CD4-positive, alpha-beta memory T cell (primary cell): ENCODE measurements at regions not wholly inside any gene's neighbourhood (a gene's known extent, or its start where the extent isn't known, plus 50 kb on each side); places are given as distances from the start of the nearest gene placed in this dataset.

ENCODE experiments used
- CTCF ChIA-PET: fragments of 350-600 bp; sonication (Branson Sonifier 250); formaldehyde crosslinking; loops from one replicate; lab custom pipeline; 2021; ENCODE audit warnings: inconsistent platforms; ENCODE audit not compliant: partially characterized antibody; lab: Charles Lee
- POLR2A ChIA-PET: fragments of 350-600 bp; sonication (Branson Sonifier 250); formaldehyde crosslinking; loops from one replicate; lab custom pipeline; 2021; ENCODE audit not compliant: partially characterized antibody; lab: Charles Lee
- DNase-seq, 5 donors: peaks; one replicate each; pipeline versions ENCODE4 v3.0.0 to v3.0.0-alpha.2; 2020 to 2022; ENCODE audit warnings: mixed read lengths in 1 of 5
- H3K27ac ChIP-seq: one replicate; pipeline ENCODE4 v1.7.0; 2013; ENCODE audit warnings: low read depth, low read length
- H3K27me3 ChIP-seq: 2 replicates; pipeline ENCODE4 v1.7.0; 2013; ENCODE audit warnings: mild to moderate bottlenecking, low read length, moderate library complexity; ENCODE audit not compliant: insufficient read depth
- H3K36me3 ChIP-seq: 2 replicates; pipeline ENCODE4 v1.7.0; 2013; ENCODE audit warnings: mild to moderate bottlenecking, low read length, moderate library complexity; ENCODE audit not compliant: insufficient read depth
- H3K4me1 ChIP-seq: 2 replicates; pipeline ENCODE4 v1.7.0; 2013; ENCODE audit warnings: mild to moderate bottlenecking, low read length, moderate library complexity; ENCODE audit not compliant: insufficient read depth
- H3K4me3 ChIP-seq, 2 donors: one replicate each; pipeline ENCODE4 v1.7.0; 2013; ENCODE audit warnings: low read length in 2 of 2, mild to moderate bottlenecking in 1 of 2
- H3K9me3 ChIP-seq, 2 donors: one replicate each; pipeline ENCODE4 v1.7.0; 2013; ENCODE audit warnings: low read length in 2 of 2, control low read depth in 1 of 2; ENCODE audit not compliant: control insufficient read depth in 1 of 2
- H3K27ac Mint-ChIP-seq, 7 donors: one replicate each; pipeline ENCODE4 v1.8.0; 2020 to 2021; ENCODE audit warnings: mixed read lengths in 7 of 7, mild to moderate bottlenecking in 6 of 7, inconsistent platforms in 3 of 7, moderate library complexity in 3 of 7
- H3K27me3 Mint-ChIP-seq, 2 donors: one replicate each; pipeline ENCODE4 v1.8.0; 2020 to 2021; ENCODE audit warnings: mixed read lengths in 2 of 2
- H3K36me3 Mint-ChIP-seq, 2 donors: one replicate each; pipeline ENCODE4 v1.8.0; 2020 to 2021; ENCODE audit warnings: mixed read lengths in 2 of 2, inconsistent platforms in 1 of 2, mild to moderate bottlenecking in 1 of 2
- H3K4me1 Mint-ChIP-seq, 4 donors: one replicate each; pipeline ENCODE4 v1.8.0; 2020 to 2021; ENCODE audit warnings: mixed read lengths in 4 of 4, mild to moderate bottlenecking in 1 of 4
- H3K4me3 Mint-ChIP-seq, 8 donors: one replicate each; pipeline ENCODE4 v1.8.0; 2020 to 2021; ENCODE audit warnings: mixed read lengths in 8 of 8, mild to moderate bottlenecking in 7 of 8, moderate library complexity in 6 of 8, inconsistent platforms in 3 of 8
- H3K9me3 Mint-ChIP-seq, 8 donors: one replicate each; pipeline ENCODE4 v1.8.0; 2020 to 2021; ENCODE audit warnings: mixed read lengths in 8 of 8, mild to moderate bottlenecking in 5 of 8, inconsistent platforms in 3 of 8, moderate library complexity in 1 of 8
- intact Hi-C: fragments of 100-400 bp; cut with micrococcal nuclease; formaldehyde crosslinking; loops from one replicate; pipeline ENCODE4 v1.15.1; 2023

GRCh38 chr12:118625050-118625675, 248.8 kb downstream of the SUDS3 start:
- no peaks in the 10 kb centered on the region for H3K9me3 ChIP-seq
- no peaks in the 10 kb centered on the region for H3K36me3 ChIP-seq
- H3K27me3 Mint-ChIP-seq: no peaks in the 10 kb centered on the region
- H3K27ac ChIP-seq: no peak overlapping the region
- intact Hi-C loops: no loop called here
- no peak overlapping the region for H3K4me3 Mint-ChIP-seq
- H3K4me1 ChIP-seq: no peaks in the 10 kb centered on the region
- H3K4me1 Mint-ChIP-seq: no peaks in the 10 kb centered on the region
- H3K27me3 ChIP-seq: no peaks in the 10 kb centered on the region
- no peak overlapping the region for H3K4me3 ChIP-seq
- H3K27ac Mint-ChIP-seq: peak overlapping the region in 1 of 7 donors; percentile 42
- DNase-seq: no peak
- H3K9me3 Mint-ChIP-seq: peaks cover 0 to 8% (median 2%) of the 10 kb centered on the region in 8 donors
- ChIA-PET POLR2A (no interaction called here), CTCF (no interaction called here)
- no peaks in the 10 kb centered on the region for H3K36me3 Mint-ChIP-seq

- Histone ChIP-seq H3K4me3 (no peak overlapping the region), H3K4me1 (no peaks in the 10 kb centered on the region), H3K9me3 (no peaks in the 10 kb centered on the region), H3K27ac (no peak overlapping the region), H3K27me3 (no peaks in the 10 kb centered on the region), H3K36me3 (no peaks in the 10 kb centered on the region)
- CTCF ChIA-PET: no interaction called here
- Mint-ChIP-seq H3K27me3 (no peaks in the 10 kb centered on the region), H3K4me1 (no peaks in the 10 kb centered on the region), H3K9me3 (peaks cover 0 to 5% (median 2%) of the 10 kb centered on the region in 8 donors), H3K36me3 (no peaks in the 10 kb centered on the region), H3K27ac (no peak overlapping the region), H3K4me3 (no peak overlapping the region)
- POLR2A ChIA-PET: no interaction called here
- intact Hi-C loops: no loop called here
- no peak for DNase-seq
Observed at GRCh38 chr12:118633071-118633470, 256.7 kb downstream of the SUDS3 start.

- no peaks in the 10 kb centered on the region for H3K36me3 ChIP-seq
- no peaks in the 10 kb centered on the region for H3K4me1 ChIP-seq
- ChIA-PET CTCF (no interaction called here), POLR2A (no interaction called here)
- no peak overlapping the region for H3K27ac ChIP-seq
- Mint-ChIP-seq H3K36me3 (no peaks in the 10 kb centered on the region), H3K27ac (no peak overlapping the region), H3K27me3 (no peaks in the 10 kb centered on the region), H3K4me3 (no peak overlapping the region), H3K9me3 (peaks cover 0 to 6% (median 3%) of the 10 kb centered on the region in 8 donors), H3K4me1 (no peaks in the 10 kb centered on the region)
- H3K27me3 ChIP-seq: no peaks in the 10 kb centered on the region
- DNase-seq: no peak
- H3K4me3 ChIP-seq: no peak overlapping the region
- H3K9me3 ChIP-seq: no peaks in the 10 kb centered on the region
- intact Hi-C loops: no loop called here
Observed at GRCh38 chr12:118635276-118635675, 258.9 kb downstream of the SUDS3 start.

DNA sequence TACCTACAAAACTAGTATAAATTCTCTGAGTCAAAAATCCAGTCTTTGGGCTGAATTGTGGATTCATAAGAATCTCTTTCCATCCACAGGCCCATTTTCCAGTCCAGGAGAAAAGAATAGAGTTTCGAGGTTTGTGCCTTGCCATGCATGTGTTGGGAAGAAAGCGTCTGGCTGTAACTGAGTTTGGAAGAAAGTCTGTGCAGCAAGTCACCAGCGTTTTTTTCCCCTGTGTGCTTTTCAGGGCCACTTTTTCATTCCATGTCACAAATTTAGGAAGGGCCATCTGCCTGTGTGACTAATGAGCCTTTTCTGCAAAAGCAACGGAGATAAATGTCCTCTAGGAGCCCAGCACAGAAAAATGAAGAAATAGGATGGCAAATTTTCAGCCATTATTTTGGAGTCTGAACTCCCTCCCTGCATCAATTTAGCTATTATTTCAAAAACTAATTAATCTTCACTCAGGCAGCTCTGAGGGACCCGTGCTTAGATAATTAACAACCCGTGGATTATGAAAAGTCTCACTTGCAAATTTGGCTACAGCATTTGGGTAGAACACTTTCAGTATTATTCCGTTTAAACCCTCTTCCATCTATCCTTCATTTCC, 261.5 kb downstream of the SUDS3 start:
- CTCF ChIA-PET: no interaction called here
- Histone ChIP-seq H3K27me3 (no peaks in the 10 kb centered on the region), H3K27ac (no peak overlapping the region), H3K4me1 (no peaks in the 10 kb centered on the region), H3K4me3 (no peak overlapping the region), H3K36me3 (no peaks in the 10 kb centered on the region), H3K9me3 (no peaks in the 10 kb centered on the region)
- intact Hi-C loops: no loop called here
- POLR2A ChIA-PET: no interaction called here
- H3K36me3 Mint-ChIP-seq: no peaks in the 10 kb centered on the region
- H3K27me3 Mint-ChIP-seq: no peaks in the 10 kb centered on the region
- peaks cover 0 to 12% (median 1%) of the 10 kb centered on the region in 8 donors for H3K9me3 Mint-ChIP-seq
- no peak overlapping the region for H3K27ac Mint-ChIP-seq
- DNase-seq: no peak
- H3K4me1 Mint-ChIP-seq: no peaks in the 10 kb centered on the region
- no peak overlapping the region for H3K4me3 Mint-ChIP-seq

GRCh38 chr12:118641249-118641648, 264.9 kb downstream of the SUDS3 start:
- Histone ChIP-seq H3K4me3 (no peak overlapping the region), H3K27me3 (no peaks in the 10 kb centered on the region), H3K4me1 (no peaks in the 10 kb centered on the region), H3K9me3 (no peaks in the 10 kb centered on the region), H3K36me3 (no peaks in the 10 kb centered on the region), H3K27ac (no peak overlapping the region)
- H3K4me3 Mint-ChIP-seq: no peak overlapping the region
- H3K4me1 Mint-ChIP-seq: no peaks in the 10 kb centered on the region
- H3K9me3 Mint-ChIP-seq: peaks cover 0 to 12% (median 4%) of the 10 kb centered on the region in 8 donors
- intact Hi-C loops: no loop called here
- no peak for DNase-seq
- ChIA-PET POLR2A (no interaction called here), CTCF (interaction anchor here (1.2 kb wide), 1 partner anchor 13 kb away, joined by 3 read pairs; no protein-coding TSS in a partner anchor)
- no peaks in the 10 kb centered on the region for H3K36me3 Mint-ChIP-seq
- no peak overlapping the region for H3K27ac Mint-ChIP-seq
- no peaks in the 10 kb centered on the region for H3K27me3 Mint-ChIP-seq

- Mint-ChIP-seq H3K27me3 (peaks cover 0 to 2% of the 10 kb centered on the region in 2 donors), H3K36me3 (no peaks in the 10 kb centered on the region), H3K4me1 (no peaks in the 10 kb centered on the region), H3K27ac (no peak overlapping the region), H3K4me3 (no peak overlapping the region), H3K9me3 (peaks cover 0 to 9% (median 3%) of the 10 kb centered on the region in 8 donors)
- H3K27ac ChIP-seq: no peak overlapping the region
- POLR2A ChIA-PET: no interaction called here
- intact Hi-C loops: no loop called here
- no peaks in the 10 kb centered on the region for H3K4me1 ChIP-seq
- H3K36me3 ChIP-seq: no peaks in the 10 kb centered on the region
- H3K9me3 ChIP-seq: no peaks in the 10 kb centered on the region
- no peak for DNase-seq
- CTCF ChIA-PET: no interaction called here
- H3K27me3 ChIP-seq: no peaks in the 10 kb centered on the region
- H3K4me3 ChIP-seq: no peak overlapping the region
Observed at GRCh38 chr12:118645219-118645618, 268.9 kb downstream of the SUDS3 start.

DNA sequence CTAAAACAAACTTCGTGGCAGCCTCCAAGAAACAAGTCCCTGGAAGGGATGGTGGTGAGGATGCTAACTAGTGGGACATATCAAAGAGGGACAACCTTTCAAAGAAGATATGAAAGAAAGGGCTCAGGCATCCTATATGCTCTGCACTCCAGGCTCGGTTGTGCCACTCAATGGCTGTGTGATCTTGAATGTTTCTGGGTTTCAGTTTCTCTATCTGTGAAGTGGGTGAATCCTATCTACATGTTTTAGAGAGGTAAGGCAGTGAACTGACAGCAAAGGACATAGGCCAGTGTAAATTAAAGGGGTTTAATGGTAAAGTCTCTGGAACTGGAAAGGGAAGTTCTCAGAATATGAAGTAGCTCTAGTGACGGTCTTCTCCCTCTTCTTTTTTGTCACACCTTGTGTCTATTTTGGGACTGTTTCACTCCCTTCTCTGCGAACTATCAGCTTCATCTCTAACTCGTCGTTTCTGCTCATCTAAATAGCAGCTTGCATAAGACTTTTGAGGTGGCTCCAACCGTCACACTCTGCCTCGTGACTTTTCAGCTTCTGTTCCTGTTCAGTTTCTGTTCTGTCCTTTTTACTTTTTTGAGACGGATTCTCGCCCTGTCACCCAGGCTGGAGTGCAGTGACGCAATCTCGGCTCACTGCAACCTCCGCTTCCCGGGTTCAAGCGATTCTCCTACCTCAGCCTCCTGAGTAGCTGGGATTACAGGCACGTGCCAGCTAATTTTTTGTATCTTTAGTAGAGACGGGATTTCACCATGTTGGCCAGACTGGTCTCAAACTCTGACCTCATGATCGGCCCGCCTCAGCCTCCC, 273.6 kb downstream of the SUDS3 start:
- Mint-ChIP-seq H3K4me3 (no peak overlapping the region), H3K9me3 (peaks cover 0 to 4% (median 1%) of the 10 kb centered on the region in 8 donors), H3K27me3 (peaks cover 1 to 2% of the 10 kb centered on the region in 2 donors), H3K27ac (no peak overlapping the region), H3K4me1 (no peaks in the 10 kb centered on the region), H3K36me3 (no peaks in the 10 kb centered on the region)
- Histone ChIP-seq H3K36me3 (no peaks in the 10 kb centered on the region), H3K27me3 (no peaks in the 10 kb centered on the region), H3K4me3 (no peak overlapping the region), H3K4me1 (no peaks in the 10 kb centered on the region), H3K27ac (no peak overlapping the region), H3K9me3 (no peaks in the 10 kb centered on the region)
- no peak for DNase-seq
- ChIA-PET POLR2A (no interaction called here), CTCF (no interaction called here)
- intact Hi-C loops: no loop called here
